Stimulated activated CD8-positive, alpha-beta memory T cell treated with anti-CD3 and anti-CD28 coated beads, Interleukin-15, amount 100 ng/mL, for 48 hours (primary cell): ENCODE measurements at regions not wholly inside any gene's neighbourhood (a gene's known extent, or its start where the extent isn't known, plus 50 kb on each side); places are given as distances from the start of the nearest gene placed in this dataset.

Experiments used
- DNase-seq, 2 donors: peaks; one replicate each; pipeline ENCODE4 v3.0.0-alpha.2; 2020; ENCODE audit warnings: low read depth in 2 of 2

GRCh38 chr12:127286281-127286680, 980.7 kb upstream of the TMEM132C start:
- DNase-seq, result no peak

- DNase-seq, result no peak
Observed at GRCh38 chr12:127287256-127287655, 979.7 kb upstream of the TMEM132C start.

GRCh38 chr12:127290251-127290650, 976.7 kb upstream of the TMEM132C start:
- DNase-seq, result no peak

- DNase-seq, result no peak
Observed at GRCh38 chr12:127292736-127293135, 974.2 kb upstream of the TMEM132C start.

GRCh38 chr12:127293507-127294310, 973.3 kb upstream of the TMEM132C start:
- peak in 1 of 2 donors; percentile 14 for DNase-seq

- no peak for DNase-seq
Observed at GRCh38 chr12:127294651-127295210, 972.2 kb upstream of the TMEM132C start.

- no peak for DNase-seq
Observed at GRCh38 chr12:127295630-127296029, 971.3 kb upstream of the TMEM132C start.

GRCh38 chr12:127296591-127296990, 970.4 kb upstream of the TMEM132C start:
- DNase-seq, result no peak

- no peak for DNase-seq
Observed at GRCh38 chr12:127297327-127297726, 969.6 kb upstream of the TMEM132C start.

- no peak for DNase-seq
Observed at GRCh38 chr12:127300075-127300474, 966.9 kb upstream of the TMEM132C start.

- no peak for DNase-seq
Observed at GRCh38 chr12:127300753-127301152, 966.2 kb upstream of the TMEM132C start.

GRCh38 chr12:127301876-127302275, 965.1 kb upstream of the TMEM132C start:
- no peak for DNase-seq

GRCh38 chr12:127304751-127305725, 961.9 kb upstream of the TMEM132C start:
- no peak for DNase-seq

- DNase-seq, result no peak
Observed at GRCh38 chr12:127306604-127307215, 960.3 kb upstream of the TMEM132C start.

GRCh38 chr12:127307528-127307927, 959.4 kb upstream of the TMEM132C start:
- no peak for DNase-seq

GRCh38 chr12:127308148-127308547, 958.8 kb upstream of the TMEM132C start:
- no peak for DNase-seq

GRCh38 chr12:127310548-127310947, 956.4 kb upstream of the TMEM132C start:
- no peak for DNase-seq

GRCh38 chr12:127311720-127312364, 955.1 kb upstream of the TMEM132C start:
- no peak for DNase-seq

- DNase-seq, result no peak
Observed at GRCh38 chr12:127324681-127325080, 942.3 kb upstream of the TMEM132C start.

- DNase-seq, result no peak
Observed at GRCh38 chr12:127327986-127328385, 939.0 kb upstream of the TMEM132C start.

- DNase-seq, result no peak
Observed at GRCh38 chr12:127328867-127329266, 938.1 kb upstream of the TMEM132C start.
